ENCODE measurements at regions not wholly inside any gene's neighbourhood (a gene's known extent, or its start where the extent isn't known, plus 50 kb on each side); places are given as distances from the start of the nearest gene placed in this dataset.

DNA sequence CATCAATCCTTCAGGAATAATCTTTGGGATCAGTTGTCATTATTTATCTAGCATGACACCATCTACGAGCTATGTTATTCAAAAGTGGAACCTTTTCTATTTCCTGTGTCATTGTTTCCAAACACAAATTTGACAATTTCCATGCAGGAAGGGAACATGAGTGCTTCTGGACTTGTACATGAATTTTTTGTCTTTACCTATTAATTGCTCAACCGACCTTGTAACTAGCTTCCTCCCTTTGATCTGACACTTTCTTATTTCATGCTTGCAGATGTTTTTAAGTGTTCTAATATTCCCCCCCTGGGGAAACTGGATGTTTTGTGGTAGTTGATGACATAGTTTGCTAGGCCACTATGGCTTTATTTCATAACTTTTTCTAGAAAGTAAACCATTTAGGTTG lies 139.4 kb downstream of the BMP2 start:
- 68 to 84% methylated on average over 2 of the region's 2 CpGs for WGBS, 2 donors
- H3K4me3 ChIP-seq, result no peak overlapping the region
- H3K36me3 ChIP-seq (ENCODE audit: low read depth, missing control alignments), result no peaks in the 10 kb centered on the region
- H3K9me3 ChIP-seq, result no peaks in the 10 kb centered on the region
- no peaks in the 10 kb centered on the region for H3K27me3 ChIP-seq
- no peak for DNase-seq
- intact Hi-C loops (cut with DNase I; ENCODE audit: low total_unique reads), result no loop called here
- no peaks in the 10 kb centered on the region for H3K4me1 ChIP-seq
- no peak overlapping the region for H3K27ac ChIP-seq
- no peak for TF ChIP-seq POLR2A (IDR thresholded peaks at IDR 0.05)
- no peak for TF ChIP-seq CTCF (IDR thresholded peaks at IDR 0.05)

- intact Hi-C loops (cut with DNase I; ENCODE audit: low total_unique reads), result no loop called here
- Histone ChIP-seq H3K4me1 (no peaks in the 10 kb centered on the region), H3K27ac (no peak overlapping the region), H3K27me3 (no peaks in the 10 kb centered on the region), H3K36me3 (ENCODE audit: low read depth, missing control alignments) (no peaks in the 10 kb centered on the region), H3K4me3 (no peak overlapping the region), H3K9me3 (no peaks in the 10 kb centered on the region)
- 83 to 88% methylated on average over 2 of the region's 2 CpGs for WGBS, 2 donors
- no peak for DNase-seq
- no peak for TF ChIP-seq POLR2A (IDR thresholded peaks at IDR 0.05)
- no peak for TF ChIP-seq CTCF (IDR thresholded peaks at IDR 0.05)
Observed at GRCh38 chr20:6908673-6909072, 141.2 kb downstream of the BMP2 start.

DNA sequence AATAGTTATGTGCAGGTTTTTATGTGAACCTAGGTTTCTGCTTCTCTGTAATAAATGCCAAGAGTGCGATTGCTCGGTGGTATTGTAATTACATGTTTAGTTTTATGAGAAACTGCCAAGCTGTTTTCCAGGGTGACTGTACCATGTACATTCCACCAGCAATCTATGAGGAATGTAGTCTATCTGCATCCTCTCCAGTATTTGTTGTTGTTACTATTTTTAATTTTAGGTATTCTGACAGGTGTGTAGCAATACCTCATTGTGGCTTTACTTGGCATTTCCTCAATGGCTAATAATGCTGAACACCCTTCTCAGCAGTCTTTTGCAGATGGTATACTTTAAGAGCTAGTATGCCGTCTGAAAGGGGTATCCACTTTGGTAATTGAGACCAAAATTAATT lies 142.1 kb downstream of the BMP2 start:
- intact Hi-C loops (cut with DNase I; ENCODE audit: low total_unique reads), result no loop called here
- H3K27me3 ChIP-seq, result no peaks in the 10 kb centered on the region
- 90 to 96% methylated on average over 3 of the region's 3 CpGs for WGBS, 2 donors

DNA sequence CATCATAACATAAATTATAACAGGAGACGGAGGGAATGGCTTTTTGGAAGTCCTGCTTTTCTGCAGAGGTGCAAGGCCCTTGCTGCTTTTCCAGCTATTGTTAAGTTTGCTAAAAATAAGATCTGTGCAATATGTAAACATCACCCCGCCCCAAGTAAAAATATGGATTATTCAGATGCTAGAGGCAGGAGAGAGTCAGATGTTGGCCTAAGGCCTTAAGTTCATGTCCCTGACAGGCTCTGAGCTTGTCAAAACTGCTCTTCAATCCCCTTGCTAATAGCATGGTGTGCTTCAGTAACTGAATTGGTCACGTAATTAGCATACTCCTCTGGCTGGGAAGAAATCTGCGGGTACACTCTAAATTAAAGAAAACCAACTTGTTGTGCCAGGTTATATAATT lies 147.5 kb downstream of the BMP2 start:
- H3K36me3 ChIP-seq (ENCODE audit: low read depth, missing control alignments), result no peaks in the 10 kb centered on the region
- H3K4me3 ChIP-seq, result no peak overlapping the region
- H3K4me1 ChIP-seq, result no peaks in the 10 kb centered on the region
- no peak for TF ChIP-seq CTCF (IDR thresholded peaks at IDR 0.05)
- no peak for TF ChIP-seq POLR2A (IDR thresholded peaks at IDR 0.05)
- DNase-seq, result no peak
- WGBS, 2 donors, result 92 to 94% methylated on average over 4 of the region's 4 CpGs
- H3K9me3 ChIP-seq, result no peaks in the 10 kb centered on the region
- no peaks in the 10 kb centered on the region for H3K27me3 ChIP-seq
- intact Hi-C loops (cut with DNase I; ENCODE audit: low total_unique reads), result no loop called here
- no peak overlapping the region for H3K27ac ChIP-seq

More for the DNA sequence above, 142.1 kb downstream of the BMP2 start:
- H3K4me3 ChIP-seq, result no peak overlapping the region
- TF ChIP-seq POLR2A (IDR thresholded peaks at IDR 0.05), result no peak
- TF ChIP-seq CTCF (IDR thresholded peaks at IDR 0.05), result no peak
- no peaks in the 10 kb centered on the region for H3K36me3 ChIP-seq (ENCODE audit: low read depth, missing control alignments)
- H3K4me1 ChIP-seq, result no peaks in the 10 kb centered on the region
- no peak overlapping the region for H3K27ac ChIP-seq
- DNase-seq, result no peak
- no peaks in the 10 kb centered on the region for H3K9me3 ChIP-seq

- no peak overlapping the region for H3K4me3 ChIP-seq
- H3K4me1 ChIP-seq, result no peaks in the 10 kb centered on the region
- H3K9me3 ChIP-seq, result no peaks in the 10 kb centered on the region
- TF ChIP-seq POLR2A (IDR thresholded peaks at IDR 0.05) (no peak), CTCF (IDR thresholded peaks at IDR 0.05) (no peak)
- intact Hi-C loops (cut with DNase I; ENCODE audit: low total_unique reads), result no loop called here
- no peaks in the 10 kb centered on the region for H3K36me3 ChIP-seq (ENCODE audit: low read depth, missing control alignments)
- DNase-seq, result no peak
- WGBS, 2 donors, result 89 to 100% methylated on average over 1 of the region's 1 CpG
- H3K27ac ChIP-seq, result no peak overlapping the region
- H3K27me3 ChIP-seq, result no peaks in the 10 kb centered on the region
Observed at GRCh38 chr20:6916938-6917337, 149.5 kb downstream of the BMP2 start.
